Natural killer cell (primary cell): ENCODE measurements at regions not wholly inside any gene's neighbourhood (a gene's known extent, or its start where the extent isn't known, plus 50 kb on each side); places are given as distances from the start of the nearest gene placed in this dataset.

Source experiments
- ATAC-seq, 3 donors: fragments of 150-1000 bp in 2 of 3; fragments of 200-7000 bp in 1 of 3; cut with Tn5 transposase; 1 replicate in 1 of 3; 2 replicates in 2 of 3; pipeline ENCODE4 v1.10.0; 2021; ENCODE audit warnings: mild to moderate bottlenecking in 2 of 3, moderate library complexity in 2 of 3
- DNase-seq, 2 donors: peaks; one replicate each; pipeline versions ENCODE4 v3.0.0 to v3.0.0-alpha.2; 2013 to 2021; ENCODE audit warnings: mixed read lengths in 1 of 2
- H3K27ac ChIP-seq: one replicate; pipeline ENCODE4 v1.5.1; 2013; ENCODE audit warnings: mild to moderate bottlenecking, low read length
- H3K27me3 ChIP-seq: one replicate; pipeline ENCODE4 v1.6.1; 2013; ENCODE audit warnings: low read length; ENCODE audit not compliant: control insufficient read depth, insufficient read depth
- H3K36me3 ChIP-seq: one replicate; pipeline ENCODE4 v1.6.1; 2013; ENCODE audit warnings: low read length; ENCODE audit not compliant: control insufficient read depth, insufficient read depth
- H3K4me1 ChIP-seq: one replicate; pipeline ENCODE4 v1.6.1; 2013; ENCODE audit warnings: low read length; ENCODE audit not compliant: control insufficient read depth, insufficient read depth
- H3K4me3 ChIP-seq: one replicate; pipeline ENCODE4 v1.5.1; 2013; ENCODE audit warnings: low read length
- H3K9me3 ChIP-seq: one replicate; pipeline ENCODE4 v1.6.1; 2013; ENCODE audit warnings: low read length; ENCODE audit not compliant: control insufficient read depth, insufficient read depth
- H3K27ac Mint-ChIP-seq, 2 donors: one replicate each; pipeline ENCODE4 v1.8.0; 2022; ENCODE audit warnings: mild to moderate bottlenecking in 2 of 2, mixed read lengths in 2 of 2, moderate library complexity in 1 of 2
- H3K27me3 Mint-ChIP-seq, 2 donors: one replicate each; pipeline ENCODE4 v1.8.0; 2022; ENCODE audit warnings: low read depth in 2 of 2, mixed read lengths in 2 of 2
- H3K36me3 Mint-ChIP-seq: one replicate; pipeline ENCODE4 v1.8.0; 2022; ENCODE audit warnings: mixed read lengths
- H3K4me1 Mint-ChIP-seq, 2 donors: one replicate each; pipeline ENCODE4 v1.8.0; 2022; ENCODE audit warnings: mixed read lengths in 2 of 2
- H3K4me3 Mint-ChIP-seq: one replicate; pipeline ENCODE4 v1.8.0; 2022; ENCODE audit warnings: mild to moderate bottlenecking, moderate library complexity, mixed read lengths
- H3K9me3 Mint-ChIP-seq, 2 donors: one replicate each; pipeline ENCODE4 v1.8.0; 2022; ENCODE audit warnings: mixed read lengths in 2 of 2
- WGBS: methylation state at CpG from one replicate; pipeline ENCODE4 v1.1.7; 2013; ENCODE audit warnings: missing lambda C conversion rate; ENCODE audit not compliant: insufficient coverage; 5-methylcytosine and 5-hydroxymethylcytosine counted together
- intact Hi-C: fragments of 100-400 bp; cut with micrococcal nuclease; formaldehyde crosslinking; loops from one replicate; pipeline ENCODE4 v1.14.2; 2022
- TF ChIP-seq, protein P1 (sequence below): fragments of 200-600 bp; IDR thresholded peaks from one replicate; pipeline ENCODE4 v1.8.0; 2022; ENCODE audit warnings: antibody characterized with exemption

DNA sequence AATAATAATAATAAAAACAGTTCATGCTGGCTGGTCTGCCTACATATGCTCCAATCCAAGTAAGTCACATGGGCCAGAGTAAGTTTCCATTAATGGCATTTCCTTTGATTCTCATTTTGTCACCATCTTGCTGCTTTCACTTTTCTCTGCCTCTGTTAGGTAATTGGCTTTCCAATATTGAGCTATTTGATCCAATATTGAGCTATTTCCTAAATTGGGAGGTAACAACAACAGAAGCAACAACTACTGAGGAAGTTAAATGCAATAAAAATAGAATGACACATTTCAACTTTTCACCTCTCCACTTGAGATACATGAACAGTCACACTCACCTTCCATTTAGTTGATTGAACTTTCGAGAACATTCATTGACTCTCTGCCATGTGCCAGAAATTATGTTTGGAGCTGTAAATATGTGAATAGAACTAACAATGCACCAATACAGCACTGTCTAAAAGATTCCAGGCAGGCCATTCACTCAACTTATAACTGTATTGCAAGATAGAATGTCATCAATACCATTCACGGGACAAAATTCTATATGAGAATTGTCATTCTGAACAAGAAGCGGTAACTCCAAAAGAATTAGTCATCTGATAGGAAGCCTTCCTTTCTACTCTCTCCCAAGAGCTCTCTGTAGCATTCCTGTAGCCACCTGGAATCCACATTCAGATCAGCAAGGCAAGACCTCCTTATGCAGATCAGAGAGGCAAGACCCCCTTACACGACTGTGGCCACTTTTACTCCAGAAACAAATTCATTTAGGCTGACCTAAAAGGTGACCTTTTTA lies 136.4 kb downstream of the PHLDA1 start:
- TF ChIP-seq, protein P1, sequence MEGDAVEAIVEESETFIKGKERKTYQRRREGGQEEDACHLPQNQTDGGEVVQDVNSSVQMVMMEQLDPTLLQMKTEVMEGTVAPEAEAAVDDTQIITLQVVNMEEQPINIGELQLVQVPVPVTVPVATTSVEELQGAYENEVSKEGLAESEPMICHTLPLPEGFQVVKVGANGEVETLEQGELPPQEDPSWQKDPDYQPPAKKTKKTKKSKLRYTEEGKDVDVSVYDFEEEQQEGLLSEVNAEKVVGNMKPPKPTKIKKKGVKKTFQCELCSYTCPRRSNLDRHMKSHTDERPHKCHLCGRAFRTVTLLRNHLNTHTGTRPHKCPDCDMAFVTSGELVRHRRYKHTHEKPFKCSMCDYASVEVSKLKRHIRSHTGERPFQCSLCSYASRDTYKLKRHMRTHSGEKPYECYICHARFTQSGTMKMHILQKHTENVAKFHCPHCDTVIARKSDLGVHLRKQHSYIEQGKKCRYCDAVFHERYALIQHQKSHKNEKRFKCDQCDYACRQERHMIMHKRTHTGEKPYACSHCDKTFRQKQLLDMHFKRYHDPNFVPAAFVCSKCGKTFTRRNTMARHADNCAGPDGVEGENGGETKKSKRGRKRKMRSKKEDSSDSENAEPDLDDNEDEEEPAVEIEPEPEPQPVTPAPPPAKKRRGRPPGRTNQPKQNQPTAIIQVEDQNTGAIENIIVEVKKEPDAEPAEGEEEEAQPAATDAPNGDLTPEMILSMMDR: no peak
- Mint-ChIP-seq H3K27me3 (peaks cover 25 to 51% of the 10 kb centered on the region in 2 donors), H3K27ac (no peak overlapping the region), H3K4me1 (no peaks in the 10 kb centered on the region), H3K4me3 (no peak overlapping the region), H3K36me3 (no peaks in the 10 kb centered on the region), H3K9me3 (no peaks in the 10 kb centered on the region)
- no peak overlapping the region for H3K27ac ChIP-seq
- no peaks in the 10 kb centered on the region for H3K4me1 ChIP-seq
- no peak overlapping the region for H3K4me3 ChIP-seq
- no peaks in the 10 kb centered on the region for H3K27me3 ChIP-seq
- no peak for DNase-seq
- intact Hi-C loops: no loop called here
- no peaks in the 10 kb centered on the region for H3K36me3 ChIP-seq
- no peak for ATAC-seq
- no peaks in the 10 kb centered on the region for H3K9me3 ChIP-seq
- 97% methylated on average over 3 of the region's 4 CpGs for WGBS

DNA sequence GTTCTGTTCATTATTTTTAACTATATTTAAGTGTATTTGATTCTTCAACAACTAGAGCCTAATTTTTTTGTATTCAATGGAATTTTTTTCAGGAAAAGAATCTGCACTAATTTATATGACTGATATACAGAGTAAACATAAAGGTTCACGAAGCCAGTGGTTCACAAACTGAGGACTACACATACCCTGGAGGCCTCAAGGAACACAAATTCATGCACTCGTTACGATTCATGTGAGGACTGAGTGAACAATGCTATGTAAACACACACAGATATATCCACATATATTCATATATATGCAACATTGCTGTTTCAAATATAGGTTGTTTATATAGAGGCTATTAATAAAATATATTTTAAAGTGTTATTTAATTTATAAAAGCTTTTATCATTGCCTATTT lies 137.8 kb downstream of the PHLDA1 start:
- H3K27me3 Mint-ChIP-seq: peaks cover 31 to 59% of the 10 kb centered on the region in 2 donors
- no peak for ATAC-seq

DNA sequence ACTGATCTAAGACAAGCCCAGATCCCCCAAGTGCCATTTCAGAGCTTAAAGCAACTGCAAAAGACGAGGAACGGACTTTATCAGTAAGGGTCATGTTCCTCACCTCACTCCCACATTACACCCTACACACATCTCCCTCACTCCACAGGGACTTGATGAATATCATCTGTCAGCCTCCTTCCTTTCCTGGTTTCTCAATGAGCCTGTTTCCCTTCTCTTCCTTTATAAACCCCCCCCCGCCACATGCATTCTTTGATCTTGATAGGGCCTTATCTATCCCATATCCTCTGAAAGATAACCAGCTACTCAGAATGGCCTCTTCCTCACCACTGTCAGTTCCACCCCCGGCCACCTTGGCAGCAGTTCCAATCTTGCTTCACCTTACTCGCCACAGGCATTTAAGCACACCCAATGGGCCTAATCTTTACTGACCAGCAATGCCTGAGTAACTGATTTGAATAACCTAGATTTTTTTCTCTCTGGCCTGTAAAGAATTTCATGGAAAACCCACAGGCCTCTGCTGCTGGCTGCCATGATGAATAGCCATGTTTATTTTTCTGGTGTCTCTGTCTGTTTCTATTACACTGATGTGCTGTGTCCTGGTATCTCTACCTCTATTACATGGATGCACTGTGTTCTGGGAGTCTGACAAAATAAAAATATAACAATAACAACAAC lies 138.7 kb downstream of the PHLDA1 start:
- WGBS: 86% methylated on average over 5 of the region's 5 CpGs
- H3K9me3 ChIP-seq: no peaks in the 10 kb centered on the region
- H3K27ac ChIP-seq: no peak overlapping the region
- no peaks in the 10 kb centered on the region for H3K36me3 Mint-ChIP-seq
- H3K27me3 Mint-ChIP-seq: peaks cover 26 to 54% of the 10 kb centered on the region in 2 donors
- intact Hi-C loops: no loop called here
- peaks cover 3% of the 10 kb centered on the region for H3K27me3 ChIP-seq
- no peak overlapping the region for H3K4me3 Mint-ChIP-seq
- no peak overlapping the region for H3K4me3 ChIP-seq
- TF ChIP-seq, protein P1: no peak
- ATAC-seq: peak in 1 of 3 donors; percentile 27
- H3K4me1 Mint-ChIP-seq: no peaks in the 10 kb centered on the region
- no peak overlapping the region for H3K27ac Mint-ChIP-seq
- no peaks in the 10 kb centered on the region for H3K4me1 ChIP-seq
- H3K36me3 ChIP-seq: no peaks in the 10 kb centered on the region
- H3K9me3 Mint-ChIP-seq: no peaks in the 10 kb centered on the region
- DNase-seq: no peak

More for the DNA sequence above, 137.8 kb downstream of the PHLDA1 start:
- no peak for DNase-seq
- Mint-ChIP-seq H3K36me3 (no peaks in the 10 kb centered on the region), H3K4me3 (no peak overlapping the region), H3K4me1 (no peaks in the 10 kb centered on the region), H3K27ac (no peak overlapping the region), H3K9me3 (no peaks in the 10 kb centered on the region)
- Histone ChIP-seq H3K27ac (no peak overlapping the region), H3K36me3 (no peaks in the 10 kb centered on the region), H3K4me1 (no peaks in the 10 kb centered on the region), H3K27me3 (peaks cover 1% of the 10 kb centered on the region), H3K9me3 (no peaks in the 10 kb centered on the region), H3K4me3 (no peak overlapping the region)
- 95% methylated on average over 2 of the region's 3 CpGs for WGBS
- intact Hi-C loops: no loop called here
- TF ChIP-seq, protein P1: no peak
